Endothelial cell (in vitro differentiated cells): ENCODE measurements at regions not wholly inside any gene's neighbourhood (a gene's known extent, or its start where the extent isn't known, plus 50 kb on each side); places are given as distances from the start of the nearest gene placed in this dataset.

Experiments used
- DNase-seq: peaks from one replicate; pipeline ENCODE4 v3.0.0; 2021; ENCODE audit warnings: low spot score
- H3K27ac Mint-ChIP-seq: one replicate; pipeline ENCODE4 v1.8.0; 2021; ENCODE audit warnings: mixed read lengths, inconsistent platforms; ENCODE audit not compliant: unreplicated experiment
- H3K27me3 Mint-ChIP-seq: one replicate; pipeline ENCODE4 v1.8.0; 2021; ENCODE audit warnings: mild to moderate bottlenecking, moderate library complexity, mixed read lengths, inconsistent platforms; ENCODE audit not compliant: unreplicated experiment
- H3K36me3 Mint-ChIP-seq: one replicate; pipeline ENCODE4 v1.8.0; 2021; ENCODE audit warnings: mild to moderate bottlenecking, low read depth, mixed read lengths, inconsistent platforms; ENCODE audit not compliant: unreplicated experiment
- H3K4me1 Mint-ChIP-seq: one replicate; pipeline ENCODE4 v1.8.0; 2021; ENCODE audit warnings: mild to moderate bottlenecking, mixed read lengths, inconsistent platforms; ENCODE audit not compliant: unreplicated experiment
- H3K4me3 Mint-ChIP-seq: one replicate; pipeline ENCODE4 v1.8.0; 2021; ENCODE audit warnings: mild to moderate bottlenecking, mixed read lengths, inconsistent platforms; ENCODE audit not compliant: unreplicated experiment
- H3K9me3 Mint-ChIP-seq: one replicate; pipeline ENCODE4 v1.8.0; 2021; ENCODE audit warnings: mixed read lengths, inconsistent platforms; ENCODE audit not compliant: unreplicated experiment
- CTCF ChIP-seq: fragments of 200-600 bp; sonication (generic); IDR thresholded peaks from one replicate; pipeline ENCODE4 v1.5.0; 2021; ENCODE audit warnings: antibody characterized with exemption; ENCODE audit not compliant: unreplicated experiment

DNA sequence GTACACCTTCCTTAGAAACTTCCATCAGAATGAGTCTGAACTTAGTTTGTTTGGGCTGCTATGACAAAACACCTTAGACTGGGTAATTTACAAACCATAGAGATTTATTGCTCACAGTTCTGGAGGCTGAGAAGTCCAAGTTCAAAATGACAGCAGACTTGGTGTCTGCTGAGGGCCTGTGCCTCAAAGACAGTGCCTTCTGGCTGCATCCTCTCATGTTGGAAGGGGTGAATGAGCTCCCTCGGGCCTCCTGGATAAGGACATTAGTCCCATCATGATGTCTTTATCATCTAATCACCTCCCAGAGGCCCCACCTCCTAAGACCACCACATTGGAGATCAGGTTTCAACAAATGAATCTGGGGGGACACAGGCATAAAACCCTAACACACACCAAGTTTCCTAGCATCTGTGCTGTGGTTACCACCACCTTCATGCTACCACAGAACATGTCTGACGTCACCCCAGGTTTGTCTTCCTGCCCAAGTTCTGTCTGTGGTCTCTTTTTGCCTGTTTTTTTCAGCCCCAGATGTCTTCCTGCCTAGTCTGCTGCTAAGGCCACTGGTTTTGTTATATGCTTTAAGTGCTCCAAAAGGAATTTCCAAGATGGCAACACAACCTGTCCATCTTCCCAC lies 150.9 kb upstream of the COBL start:
- Mint-ChIP-seq H3K4me3 (no peak overlapping the region), H3K27me3 (peaks cover 6% of the 10 kb centered on the region), H3K27ac (no peak overlapping the region)

DNA sequence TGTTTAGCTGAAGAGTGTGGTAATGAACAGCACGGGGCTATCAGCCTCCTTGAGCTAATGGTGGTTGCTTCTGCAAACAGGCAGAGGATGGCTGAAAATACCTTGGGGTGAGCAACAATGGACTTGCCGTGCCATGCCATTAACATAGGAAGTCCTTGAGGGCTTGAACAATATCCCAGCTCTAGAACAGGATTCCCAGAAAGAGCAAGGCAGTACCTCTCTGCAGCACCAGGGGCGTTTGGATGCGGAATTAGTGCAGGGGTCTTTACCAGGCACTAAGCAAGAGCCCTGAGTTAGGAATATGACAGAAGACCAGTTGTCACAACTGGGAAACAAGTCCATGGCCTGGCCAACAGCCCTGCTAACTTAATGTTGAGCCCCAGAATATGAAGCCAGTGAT lies 143.2 kb upstream of the COBL start:
- TF ChIP-seq CTCF = peak; percentile 36
- peak; percentile 23 for DNase-seq
- Mint-ChIP-seq H3K27ac (no peak overlapping the region), H3K9me3 (no peaks in the 10 kb centered on the region), H3K36me3 (no peaks in the 10 kb centered on the region), H3K27me3 (no peaks in the 10 kb centered on the region), H3K4me3 (no peak overlapping the region), H3K4me1 (peaks cover 10% of the 10 kb centered on the region)

More for the DNA sequence above, 150.9 kb upstream of the COBL start:
- Mint-ChIP-seq H3K36me3 (no peaks in the 10 kb centered on the region), H3K9me3 (no peaks in the 10 kb centered on the region), H3K4me1 (peaks cover 3% of the 10 kb centered on the region)
- no peak for DNase-seq
- no peak for TF ChIP-seq CTCF

DNA sequence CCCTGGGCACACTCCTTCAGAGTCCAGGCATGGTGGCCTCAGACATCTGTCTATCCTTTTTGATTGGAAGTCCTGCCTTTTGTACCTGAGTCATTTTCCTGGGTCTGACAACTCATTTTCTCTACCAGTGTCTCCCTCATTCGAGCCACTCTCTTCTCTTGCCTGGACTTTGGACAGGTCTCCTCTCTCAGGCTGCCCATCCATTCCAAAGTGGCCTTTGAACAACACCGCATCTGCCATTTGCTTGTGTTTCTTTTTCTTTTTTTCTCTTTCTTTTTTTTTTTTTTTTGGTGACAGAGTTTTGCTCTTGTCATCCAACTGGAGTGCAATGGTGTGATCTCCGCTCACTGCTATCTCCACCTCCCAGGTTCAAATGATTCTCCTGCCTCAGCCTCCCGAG lies 142.1 kb upstream of the COBL start:
- no peaks in the 10 kb centered on the region for H3K9me3 Mint-ChIP-seq
- H3K4me3 Mint-ChIP-seq = no peak overlapping the region
- TF ChIP-seq CTCF = no peak
- no peaks in the 10 kb centered on the region for H3K36me3 Mint-ChIP-seq
- no peak for DNase-seq
- no peak overlapping the region for H3K27ac Mint-ChIP-seq
- H3K4me1 Mint-ChIP-seq = peaks cover 10% of the 10 kb centered on the region
- H3K27me3 Mint-ChIP-seq = no peaks in the 10 kb centered on the region

GRCh38 chr7:51457079-51457478 lies 140.5 kb upstream of the COBL start:
- Mint-ChIP-seq H3K27ac (no peak overlapping the region), H3K36me3 (no peaks in the 10 kb centered on the region), H3K4me3 (no peak overlapping the region), H3K27me3 (no peaks in the 10 kb centered on the region), H3K4me1 (peaks cover 14% of the 10 kb centered on the region), H3K9me3 (no peaks in the 10 kb centered on the region)
- no peak for TF ChIP-seq CTCF
- no peak for DNase-seq

DNA sequence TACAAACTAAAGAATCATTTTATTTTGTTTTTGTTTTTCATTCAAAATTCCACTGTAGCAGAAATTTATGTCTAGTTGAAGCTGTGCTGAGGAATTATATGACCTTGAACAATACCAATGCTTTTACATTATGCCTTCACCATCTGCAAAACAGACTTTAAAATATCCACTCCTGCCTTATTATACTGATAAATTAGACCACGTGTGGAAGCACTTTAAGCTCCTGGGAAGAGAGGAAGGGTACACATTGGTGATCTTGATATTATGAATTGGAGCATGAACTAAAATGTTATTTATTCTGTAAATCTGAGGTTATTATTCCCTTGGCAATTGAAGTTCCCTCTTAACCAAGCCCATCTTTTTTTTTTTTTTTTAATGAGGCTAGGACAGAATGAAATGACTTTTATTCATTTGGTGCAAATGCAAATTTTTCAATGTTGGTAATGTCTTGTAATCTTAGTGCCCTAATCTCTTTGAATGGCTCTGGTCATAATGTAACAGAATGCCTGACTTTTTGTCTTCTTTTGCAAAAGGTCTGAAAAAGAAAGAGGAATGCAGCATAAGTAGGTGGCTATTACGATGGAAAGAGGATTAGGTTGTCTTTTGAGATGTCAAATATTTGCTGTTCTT lies 139.9 kb upstream of the COBL start:
- H3K4me3 Mint-ChIP-seq = no peak overlapping the region
- H3K27me3 Mint-ChIP-seq = no peaks in the 10 kb centered on the region
- no peak for TF ChIP-seq CTCF

More for the DNA sequence above, 139.9 kb upstream of the COBL start:
- Mint-ChIP-seq H3K27ac (no peak overlapping the region), H3K4me1 (peaks cover 14% of the 10 kb centered on the region), H3K9me3 (no peaks in the 10 kb centered on the region), H3K36me3 (no peaks in the 10 kb centered on the region)
- DNase-seq = no peak
